Gastrocnemius medialis (tissue), 4 donors: ENCODE measurements at regions not wholly inside any gene's neighbourhood (a gene's known extent, or its start where the extent isn't known, plus 50 kb on each side); places are given as distances from the start of the nearest gene placed in this dataset.

ENCODE experiments used
- CTCF ChIP-seq, 5 experiments: fragments of 450-650 bp in 3 of 5; fragments of 200-600 bp in 2 of 5; sonication (generic) in 2 of 5; IDR thresholded peaks in 4 of 5; conservative IDR thresholded peaks in 1 of 5; 1 replicate in 4 of 5; 2 replicates in 1 of 5; pipeline ENCODE4 v1.5.1; 2016 to 2019; ENCODE audit warnings: antibody characterized with exemption in 5 of 5, mild to moderate bottlenecking in 3 of 5, moderate library complexity in 3 of 5
- POLR2A ChIP-seq, 2 donors: fragments of 450-650 bp; IDR thresholded peaks; one replicate each; pipeline ENCODE4 v1.6.1; 2017; ENCODE audit warnings: antibody characterized with exemption in 2 of 2, mild to moderate bottlenecking in 2 of 2, moderate library complexity in 2 of 2

GRCh38 chr20:52612046-52612632 lies 360.0 kb upstream of the TSHZ2 start:
- TF ChIP-seq CTCF (IDR thresholded peaks at IDR 0.05 in 4 of 5, conservative IDR thresholded peaks at IDR 0.05 in 1 of 5) = no peak
- no peak for TF ChIP-seq POLR2A (IDR thresholded peaks at IDR 0.05)
